ENCODE measurements at regions not wholly inside any gene's neighbourhood (a gene's known extent, or its start where the extent isn't known, plus 50 kb on each side); places are given as distances from the start of the nearest gene placed in this dataset.
A peak's percentile ranks its signal among the peaks of the same experiment; 100 is the strongest.

DNA sequence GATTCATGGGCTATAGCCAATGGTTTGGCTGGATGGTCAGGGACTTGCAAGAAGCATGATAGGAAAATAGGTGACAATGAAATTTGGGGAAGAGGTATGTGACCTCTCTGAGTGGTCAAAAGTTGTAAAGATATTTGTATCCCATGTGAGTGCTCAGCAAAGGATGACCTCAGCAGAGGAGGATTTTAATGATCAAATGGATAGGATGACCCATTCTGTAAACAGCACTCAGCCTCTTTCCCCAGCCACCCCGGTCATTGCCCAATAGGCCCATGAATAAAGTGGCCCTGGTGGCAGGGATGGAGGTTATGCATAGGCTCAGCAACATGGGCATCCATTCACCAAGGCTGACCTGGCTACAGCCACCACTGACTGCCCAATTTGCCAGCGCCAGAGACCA is 138.4 kb upstream of the SPDL1 start:
- no peak for DNase-seq

DNA sequence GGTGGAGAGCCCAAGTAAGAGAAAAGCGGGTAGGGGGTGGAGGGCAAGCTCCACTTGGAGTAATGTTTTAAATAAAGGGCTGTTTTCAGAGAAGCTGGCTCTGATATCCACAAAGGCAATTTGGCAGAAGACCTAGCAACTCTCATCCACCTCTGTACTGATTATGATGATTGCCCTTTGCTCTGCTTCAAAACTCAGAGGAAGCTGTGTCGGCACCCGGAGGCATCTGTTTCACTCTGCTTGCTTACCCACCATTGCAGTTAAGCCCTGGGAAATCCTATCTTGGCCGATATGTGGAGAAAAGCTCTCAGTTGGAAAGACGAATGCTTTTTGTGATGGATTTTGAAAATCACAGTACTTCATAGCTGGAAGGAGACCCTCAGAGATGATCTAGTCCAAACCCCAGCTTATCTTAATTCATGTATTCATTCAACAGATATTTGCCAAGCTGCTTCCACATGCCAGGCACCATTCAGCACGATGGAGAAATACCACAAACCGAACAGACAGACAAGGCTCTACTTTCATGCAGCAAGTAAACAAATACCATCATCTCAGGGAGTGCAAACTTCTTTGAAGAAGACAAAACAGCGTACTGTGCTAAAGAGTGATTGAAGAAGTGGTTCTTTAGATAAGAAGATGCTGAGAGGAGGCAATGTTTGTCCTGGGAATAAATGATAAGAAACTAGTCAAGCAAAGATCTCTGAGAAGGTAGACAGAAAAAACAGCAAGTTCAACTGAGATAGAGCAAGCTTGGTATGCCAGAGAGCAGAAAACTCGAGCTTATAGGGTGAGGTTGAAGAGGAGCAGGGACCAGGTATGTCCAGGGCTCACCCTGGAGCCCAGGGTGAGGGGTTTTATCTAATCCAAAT is 140.4 kb upstream of the SPDL1 start:
- DNase-seq, result no peak

DNA sequence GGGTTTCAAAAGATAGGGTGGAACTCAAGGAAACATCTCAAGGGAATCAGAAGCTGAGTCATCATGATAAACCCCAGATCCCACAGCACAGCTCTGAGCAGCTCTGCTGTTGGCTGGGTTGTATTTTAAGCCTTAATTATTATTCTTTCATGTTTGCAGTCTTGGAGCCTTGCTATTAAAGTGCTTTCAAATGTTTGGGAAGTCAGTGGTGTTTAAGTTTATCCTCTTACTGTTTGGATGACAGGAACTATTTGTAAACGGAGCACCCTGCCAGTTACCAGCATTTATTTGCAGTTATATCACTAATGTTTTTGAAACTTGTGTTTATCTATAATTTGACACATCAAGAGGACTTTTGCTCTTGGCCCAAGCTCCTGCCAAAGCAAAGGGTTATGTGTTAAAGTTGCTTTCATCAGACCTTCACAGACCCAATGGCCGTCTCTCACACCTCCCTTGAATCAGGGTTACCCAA is 141.1 kb upstream of the SPDL1 start:
- no peak for DNase-seq

DNA sequence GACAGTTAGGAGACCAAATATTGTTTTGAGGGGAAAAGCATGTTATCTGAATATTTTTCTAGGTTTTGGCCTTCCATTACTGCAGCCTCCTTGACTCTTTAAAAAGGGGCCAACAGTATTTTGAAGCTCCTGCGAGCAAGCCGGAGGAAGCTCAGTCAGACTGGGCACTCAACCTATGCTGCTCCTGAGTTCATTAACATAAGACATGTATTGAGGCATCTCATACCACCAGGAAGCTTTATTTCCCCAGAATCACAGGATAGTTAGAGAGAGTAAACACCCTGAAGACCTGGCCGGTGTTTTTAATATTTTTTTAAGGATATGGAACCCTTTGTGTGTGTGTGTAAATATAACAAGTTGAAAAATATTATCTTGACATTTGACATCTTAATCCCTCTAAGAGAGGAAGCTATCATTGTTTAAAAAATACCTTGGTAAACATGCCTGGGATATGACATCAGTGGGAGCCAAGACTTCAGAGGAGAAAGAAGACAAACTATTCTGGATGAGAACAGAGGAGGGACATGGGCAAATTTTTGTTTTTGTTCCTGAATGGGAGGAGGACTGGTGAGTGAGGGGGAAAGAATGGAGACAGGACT is 139.3 kb upstream of the SLIT3 start:
- DNase-seq, result no peak

DNA sequence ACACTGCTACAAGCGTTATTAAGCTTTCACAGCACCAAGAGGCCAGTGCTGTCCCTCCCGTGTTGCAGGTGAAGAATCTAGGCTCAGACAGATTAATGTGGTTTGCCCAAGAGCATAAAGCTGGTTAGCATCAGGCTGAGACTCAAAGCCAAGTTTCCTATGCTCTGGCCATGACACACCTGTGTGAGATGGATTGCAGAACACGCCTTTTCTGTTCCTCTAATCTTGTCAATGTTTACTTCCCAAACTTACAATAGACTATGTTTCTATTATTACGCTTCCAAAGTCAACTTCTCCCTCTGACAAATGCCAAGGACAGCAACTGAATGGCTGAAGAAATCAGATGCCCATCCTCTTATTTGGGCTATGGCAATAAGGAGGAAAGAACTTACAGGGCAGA is 138.4 kb upstream of the SLIT3 start:
- no peak for DNase-seq

DNA sequence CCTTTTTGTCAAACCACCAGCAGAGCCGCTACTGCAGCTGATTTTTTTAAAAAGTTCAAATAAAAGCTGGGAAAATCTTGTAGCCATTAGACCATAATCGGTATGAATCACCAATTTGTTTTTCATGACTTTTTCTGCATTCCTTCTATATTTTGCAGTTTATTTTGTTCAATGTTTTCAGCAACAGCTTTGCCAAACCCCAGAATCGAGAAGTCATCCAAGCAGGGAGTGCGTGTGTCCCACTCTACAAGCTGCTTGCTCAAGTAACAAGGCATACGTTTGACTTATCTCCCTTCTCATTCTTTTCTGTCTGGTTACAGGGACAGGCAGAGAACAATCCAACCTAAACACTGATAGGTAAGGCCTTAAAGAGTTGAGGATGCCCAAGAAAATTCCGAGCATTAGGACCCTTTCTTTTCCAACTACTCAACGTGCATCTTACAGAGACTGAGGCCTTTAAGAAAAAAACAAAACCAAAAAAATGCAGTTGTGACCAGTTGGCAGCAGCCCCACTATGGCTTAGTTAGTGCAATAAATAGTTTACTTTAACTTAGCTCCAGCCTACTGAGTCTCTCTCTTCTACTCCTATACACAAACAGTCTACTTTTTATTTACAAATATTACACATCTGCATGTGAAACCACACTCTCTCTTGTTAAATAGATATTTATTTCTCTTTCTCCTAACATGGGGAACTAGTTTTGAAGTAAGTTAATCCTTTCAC is 134.7 kb upstream of the SLIT3 start:
- DNase-seq, result no peak

DNA sequence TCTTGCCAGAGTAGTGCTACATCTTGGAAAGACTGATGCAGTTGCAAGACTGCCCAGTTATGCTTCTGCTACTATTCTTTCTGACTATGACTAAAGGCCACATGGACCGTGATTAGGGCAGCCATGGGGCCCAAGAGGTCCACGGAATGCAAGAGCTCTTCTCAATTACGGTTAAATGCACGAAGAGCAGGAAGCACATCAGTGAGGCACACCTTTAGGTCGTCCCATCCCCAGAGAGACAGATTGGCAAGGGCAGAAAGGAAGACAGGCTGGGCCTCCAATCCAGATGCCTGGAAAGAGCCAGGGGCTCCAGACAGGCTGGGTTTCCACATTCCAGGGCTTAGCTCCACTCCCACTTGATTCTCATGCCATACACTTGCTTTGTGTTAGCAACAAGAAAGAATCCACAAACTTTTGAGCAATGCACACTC is 132.3 kb upstream of the SLIT3 start:
- DNase-seq, result no peak

DNA sequence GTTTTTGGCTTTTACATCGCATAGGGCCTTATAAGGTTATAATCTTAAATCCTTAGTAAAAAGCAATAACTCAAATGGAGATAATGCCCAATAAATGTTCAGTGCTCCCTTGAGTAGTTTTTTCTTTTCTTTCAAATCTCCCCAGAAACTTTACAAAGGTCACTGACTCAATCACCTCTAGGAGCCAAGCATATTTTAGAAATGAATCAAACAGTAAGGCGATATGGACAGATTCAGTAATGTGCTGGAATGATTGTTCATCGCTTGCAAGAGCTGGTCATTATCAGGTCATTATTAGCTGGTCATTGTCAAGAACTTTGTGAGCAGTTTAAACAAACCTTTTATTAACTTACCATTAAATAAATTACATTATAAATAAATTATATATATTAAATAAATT is 130.4 kb upstream of the SLIT3 start:
- no peak for DNase-seq

DNA sequence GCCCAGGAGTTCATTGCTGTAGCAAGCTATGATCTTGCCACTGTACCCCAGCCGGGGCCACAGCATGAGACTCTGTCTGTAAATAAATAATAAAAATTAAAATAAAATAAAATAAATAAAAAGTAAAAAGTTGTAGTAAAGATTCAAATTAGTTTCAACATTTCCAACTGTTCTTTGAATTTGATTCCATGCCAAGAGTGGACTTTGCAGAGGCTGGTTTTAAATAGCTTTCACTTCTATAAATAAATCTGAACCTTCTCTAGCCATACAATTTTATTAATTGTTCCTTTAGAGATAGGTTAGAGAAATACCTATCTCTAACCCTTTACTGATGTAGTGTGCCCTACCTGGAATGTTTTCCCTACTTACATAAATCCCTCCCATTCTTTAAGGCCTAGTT is 129.7 kb upstream of the SLIT3 start:
- no peak for DNase-seq

DNA sequence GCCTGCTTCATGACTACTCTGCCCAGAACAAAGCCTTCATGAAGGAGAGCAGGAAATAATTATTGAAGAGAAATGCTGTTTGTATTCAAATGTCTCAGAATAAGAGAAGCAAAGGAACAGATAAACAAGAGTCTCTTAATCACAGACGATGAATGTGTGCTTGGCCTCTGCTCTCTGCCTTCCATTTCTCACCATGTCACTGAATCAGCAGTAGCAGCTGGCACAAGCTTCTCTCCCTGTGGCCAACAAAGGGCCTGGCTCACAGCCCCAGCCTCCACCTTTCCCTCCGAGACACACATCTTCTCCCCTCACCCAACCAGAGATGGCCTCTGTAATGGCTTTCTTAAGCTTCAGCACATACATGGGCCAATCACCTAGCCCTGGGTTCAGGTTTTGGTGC is 128.1 kb upstream of the SLIT3 start:
- DNase-seq, result no peak

DNA sequence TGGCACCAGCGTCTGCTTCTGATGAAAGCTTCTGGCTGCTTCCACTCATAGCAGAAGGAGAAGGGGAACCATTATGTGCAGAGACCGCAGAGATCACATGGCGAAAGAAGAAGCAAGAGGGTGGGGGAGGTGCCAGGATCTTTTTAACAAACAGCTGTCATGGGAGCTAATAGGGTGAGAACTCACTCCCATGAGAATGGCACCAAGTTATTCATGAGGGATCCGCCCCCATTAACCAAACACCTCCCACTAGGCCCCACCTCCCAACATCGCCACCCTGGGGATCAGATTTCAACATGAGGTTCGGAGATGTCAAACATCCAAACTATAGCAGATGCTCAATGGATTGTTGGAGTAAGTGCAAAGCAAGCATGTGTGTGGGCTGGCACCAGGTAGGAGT is 125.8 kb upstream of the SLIT3 start:
- DNase-seq, result no peak

DNA sequence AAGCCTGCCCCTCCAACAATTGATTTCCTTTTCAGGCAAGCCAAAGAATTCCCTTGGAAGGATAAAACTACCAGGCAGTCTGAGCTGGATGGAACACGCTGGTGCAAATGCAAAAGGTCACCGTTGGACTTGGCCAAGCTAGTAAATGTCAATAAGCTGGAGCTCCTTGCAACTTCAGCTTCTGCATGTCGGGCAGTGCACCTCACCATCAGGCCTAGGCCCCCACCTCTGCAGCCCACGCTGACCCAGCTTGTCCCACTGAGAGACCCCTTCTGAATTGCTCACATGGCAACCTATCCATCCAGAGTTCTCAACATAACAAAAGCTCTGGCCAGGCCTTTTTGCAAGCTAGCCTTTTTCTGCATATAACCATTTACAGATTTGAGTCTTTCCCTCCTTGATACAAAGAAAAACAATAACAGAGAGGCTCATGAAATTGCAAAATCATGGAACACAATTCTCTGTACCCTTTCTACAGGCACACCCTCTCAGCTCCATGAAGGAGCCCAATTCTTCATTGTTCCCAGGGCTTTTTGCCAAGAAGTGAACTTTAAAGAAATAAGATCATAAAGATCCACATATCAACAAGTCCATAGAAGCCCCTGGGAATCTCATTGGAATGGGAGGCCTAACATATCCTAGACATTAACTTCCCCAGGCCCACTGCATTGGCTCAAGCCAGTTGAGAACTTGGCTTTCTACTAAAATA is 123.9 kb upstream of the SLIT3 start:
- DNase-seq, result no peak

DNA sequence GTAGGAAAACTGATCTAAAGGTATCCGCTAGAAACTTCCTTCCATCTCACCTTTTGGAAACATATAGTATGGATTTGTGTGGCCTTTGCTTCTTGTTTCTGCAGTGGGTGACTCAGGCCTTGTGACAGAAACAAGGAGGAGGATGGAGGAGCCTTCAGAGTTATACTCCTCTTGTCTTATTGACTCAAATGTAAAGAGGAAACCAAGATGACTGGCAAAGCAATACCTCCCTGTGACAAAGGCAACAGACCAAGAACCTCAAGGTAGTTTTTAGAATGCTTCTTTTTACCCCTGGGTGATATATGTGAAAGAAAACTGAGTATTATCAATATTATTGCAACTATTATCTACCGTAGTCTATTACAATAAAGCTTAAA is 123.3 kb upstream of the SLIT3 start:
- DNase-seq, result no peak

DNA sequence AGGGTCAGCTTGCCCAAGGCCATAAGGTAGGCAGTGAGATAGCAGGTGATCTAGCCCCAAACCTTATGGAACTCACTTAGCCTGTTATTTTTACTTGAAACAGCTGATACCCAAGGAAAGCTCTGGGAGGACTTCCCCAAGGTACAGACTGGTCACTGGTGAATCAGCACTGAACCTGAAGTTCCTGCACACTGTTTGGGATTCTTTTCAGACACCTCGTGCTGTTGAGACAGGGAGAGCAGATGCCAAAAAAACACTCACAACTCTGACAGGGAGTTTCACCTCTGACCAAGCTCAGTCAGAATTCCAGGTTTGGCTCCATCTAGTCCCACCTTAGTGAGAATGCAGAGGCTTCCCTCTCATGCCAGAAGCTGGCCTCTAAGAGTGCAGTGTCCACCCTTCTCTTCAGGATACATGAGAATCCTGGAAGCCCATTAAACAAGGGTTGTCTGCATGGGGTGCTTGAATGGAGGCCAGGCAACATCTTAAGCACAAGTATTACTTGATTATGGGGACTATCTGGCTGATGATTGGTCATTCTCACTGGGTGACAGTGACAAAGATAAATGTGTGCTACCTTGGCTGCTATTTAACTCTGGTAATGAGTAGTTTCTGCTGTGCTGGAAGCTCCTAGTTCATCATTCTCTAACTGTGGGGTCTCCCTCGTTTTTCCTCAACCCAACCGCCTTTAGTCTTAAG is 122.8 kb upstream of the SLIT3 start:
- DNase-seq, result no peak

DNA sequence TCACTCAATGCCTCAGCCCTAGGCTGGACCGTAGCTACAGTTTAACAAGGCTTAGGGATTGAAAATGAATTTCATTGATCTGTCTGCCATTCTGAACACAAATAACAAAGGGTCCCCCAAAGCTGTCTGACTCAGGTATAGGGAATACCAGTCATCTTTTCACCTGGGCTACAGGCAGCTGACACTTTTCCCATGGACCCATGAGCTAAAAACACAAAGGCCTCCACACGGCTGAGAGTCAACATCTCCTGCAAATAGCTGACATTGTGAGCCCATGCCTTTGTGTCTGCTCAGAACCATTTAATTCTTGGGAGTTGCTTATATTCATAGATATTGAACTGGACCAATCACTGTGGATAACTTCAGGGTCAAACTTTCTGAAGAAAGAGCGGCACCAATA is 121.1 kb upstream of the SLIT3 start:
- DNase-seq, result no peak

DNA sequence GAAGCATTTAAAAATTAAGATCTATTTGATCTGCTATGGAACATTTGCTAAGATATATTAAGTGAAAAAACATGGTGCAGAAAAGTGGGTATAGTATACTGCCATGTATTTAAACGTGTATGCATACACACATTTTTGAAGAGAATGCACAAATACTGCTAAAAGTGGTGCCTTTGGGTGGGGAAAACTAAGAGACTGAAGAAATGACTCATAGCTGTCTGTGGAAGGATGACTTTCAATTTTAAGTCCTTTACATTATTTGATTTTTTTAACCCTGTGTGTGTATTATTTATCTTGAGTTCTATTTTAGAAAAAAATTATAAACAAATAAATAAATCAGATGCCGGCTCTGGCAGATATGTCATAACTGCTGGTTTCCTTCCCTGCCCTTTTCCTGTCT is 120.7 kb upstream of the SLIT3 start:
- DNase-seq, result no peak

DNA sequence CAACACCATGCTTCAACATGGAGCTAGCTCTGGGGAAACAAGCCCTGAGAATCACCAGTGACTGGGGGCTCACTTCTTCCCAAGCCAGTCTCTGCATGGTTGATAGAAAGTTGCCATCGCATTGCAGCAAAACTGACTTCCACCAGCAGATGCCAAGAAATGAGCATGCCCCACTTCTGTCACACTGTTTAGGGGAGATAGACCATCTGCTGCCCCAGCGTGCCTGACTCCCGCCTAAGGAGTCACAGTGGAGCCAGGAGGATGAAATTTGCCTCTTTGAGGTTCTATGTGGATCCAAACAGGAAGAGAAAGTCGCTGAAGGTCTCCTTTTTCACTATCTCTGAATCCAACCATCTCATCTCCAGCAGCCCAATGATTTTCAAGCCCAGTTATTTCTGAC is 116.7 kb upstream of the SLIT3 start:
- no peak for DNase-seq

DNA sequence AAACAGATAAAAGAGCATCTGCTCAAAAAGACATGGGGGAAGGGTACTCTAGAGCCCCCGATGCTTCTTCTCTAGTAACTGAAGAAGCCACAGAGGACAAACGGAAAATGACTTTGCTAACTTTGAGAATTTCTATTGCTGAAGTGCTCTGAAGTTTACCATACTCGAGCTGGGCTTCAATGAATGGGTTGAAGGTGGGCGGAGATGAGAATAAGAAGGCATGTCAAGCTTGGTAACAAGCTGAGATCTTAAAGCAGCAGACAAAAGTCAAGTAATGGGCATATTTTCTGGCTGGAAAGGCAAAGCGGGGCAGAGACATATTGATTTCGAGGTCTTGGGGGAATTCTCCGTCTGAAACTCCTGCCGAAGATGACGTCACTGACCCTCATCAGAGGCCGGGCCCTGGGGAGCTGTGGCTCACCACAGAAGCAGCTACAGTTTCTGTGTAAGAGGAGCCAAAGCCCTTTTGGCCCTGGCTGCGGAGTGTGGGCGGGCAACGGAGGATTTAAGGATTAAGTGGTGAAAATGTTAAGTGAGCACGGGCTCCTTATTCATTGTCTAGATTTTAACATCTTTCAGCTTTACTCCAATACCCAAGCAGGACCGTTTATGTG is 115.8 kb upstream of the SLIT3 start:
- peak; percentile 84 for DNase-seq

DNA sequence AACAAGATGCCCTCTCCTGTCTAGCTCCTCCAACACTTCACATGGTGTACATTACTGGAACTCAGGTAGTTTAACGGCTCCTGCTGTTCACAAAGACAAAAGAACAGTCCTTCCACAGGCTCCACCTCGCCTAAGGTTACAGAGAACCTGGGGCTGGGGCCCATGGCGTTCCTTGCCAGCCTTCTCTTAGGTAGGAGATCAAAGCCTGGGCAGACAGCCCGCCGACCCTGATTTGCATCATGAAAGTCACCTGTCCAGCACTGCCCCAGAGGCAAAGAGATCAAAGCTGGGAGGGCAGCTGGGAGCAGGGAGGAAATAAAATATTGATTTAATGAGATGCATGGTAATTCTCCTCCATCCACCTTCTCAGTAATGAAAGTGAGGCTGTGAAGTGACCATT is 115.0 kb upstream of the SLIT3 start:
- no peak for DNase-seq

DNA sequence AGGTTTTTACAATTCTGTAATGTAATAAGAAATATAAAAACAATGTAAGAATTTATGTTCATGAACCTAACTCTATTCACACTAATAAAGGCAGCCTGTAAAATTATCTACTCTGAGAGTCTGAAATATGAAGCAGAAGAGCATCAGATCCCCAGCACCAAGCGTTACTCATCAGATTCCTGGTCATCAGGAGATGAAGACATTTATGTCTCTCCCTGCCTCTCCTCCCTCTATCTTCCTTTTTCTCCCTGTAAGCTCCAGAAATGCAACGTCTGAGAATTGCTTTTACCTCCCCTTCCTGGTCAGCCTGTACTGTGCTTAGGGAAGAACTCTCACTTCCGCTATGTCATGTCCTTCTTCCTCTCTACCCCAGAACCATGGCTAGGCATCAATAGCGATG is 114.4 kb upstream of the SLIT3 start:
- DNase-seq, result no peak

DNA sequence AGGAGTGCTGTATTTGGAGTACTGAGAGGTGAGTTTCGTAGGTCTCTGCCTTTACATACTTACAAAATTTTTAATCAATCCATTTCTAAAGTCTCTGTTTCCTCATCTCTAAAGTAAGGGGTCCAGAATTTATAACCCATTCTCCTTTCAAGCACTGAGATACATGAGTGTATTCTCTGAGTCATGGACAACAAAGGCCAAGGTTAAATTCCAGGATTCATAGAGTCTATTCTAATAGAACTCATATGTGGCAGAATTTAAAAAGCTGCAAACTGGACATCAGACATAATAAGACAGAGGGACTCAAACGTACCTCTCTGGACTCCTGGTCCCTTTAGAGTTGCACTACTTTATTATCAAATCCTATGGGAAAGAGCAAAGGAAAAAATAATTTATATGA is 112.5 kb upstream of the SLIT3 start:
- DNase-seq, result no peak

DNA sequence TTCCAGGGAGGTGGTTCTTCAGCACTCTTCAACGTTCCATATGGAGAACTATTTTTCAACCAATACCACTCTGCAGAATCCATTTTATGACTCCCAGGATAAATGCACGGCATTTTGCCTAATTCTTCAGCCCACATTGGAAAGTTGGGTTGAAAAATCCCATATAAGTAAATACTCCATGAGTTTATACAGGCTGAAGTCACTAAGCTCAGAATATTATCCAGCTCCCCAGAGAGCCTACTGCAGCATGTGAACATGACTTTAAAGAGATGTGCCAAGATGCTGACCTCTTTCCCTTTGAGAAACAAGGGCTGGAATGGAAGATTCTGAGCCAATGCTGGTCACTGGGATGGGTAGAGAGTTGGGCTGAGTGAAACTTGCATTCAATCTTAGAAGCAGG is 111.9 kb upstream of the SLIT3 start:
- no peak for DNase-seq

Measured in left hindlimb (tissue), 1 donor.